A673 (cell line): ENCODE measurements at regions not wholly inside any gene's neighbourhood (a gene's known extent, or its start where the extent isn't known, plus 50 kb on each side); places are given as distances from the start of the nearest gene placed in this dataset.

Experiments
- BruUV-seq: library from RNA; stranded (reverse); fragments of 400-500 nt; replicated peaks from 2 replicates; lab custom pipeline; 2021; lab: Mats Ljungman, UMichigan
- CTCF ChIA-PET: fragments of 300-600 bp; sonication (Branson Sonifier 250); formaldehyde crosslinking; loops from one replicate; lab custom pipeline; 2022; ENCODE audit warnings: antibody characterized with exemption; lab: Charles Lee
- POLR2A ChIA-PET: fragments of 300-600 bp; sonication (Branson Sonifier 250); formaldehyde crosslinking; loops from one replicate; lab custom pipeline; 2022; ENCODE audit warnings: antibody characterized with exemption; ENCODE audit not compliant: low non-redundant PET; lab: Charles Lee
- DNase-seq: peaks from one replicate; pipeline ENCODE4 v3.0.0-alpha.2; 2015; ENCODE audit warnings: low spot score
- H3K27ac ChIP-seq: fragments of 200-600 bp; sonication (generic); 2 replicates; pipeline ENCODE4 v1.5.1; 2016; ENCODE audit warnings: mixed run types, low read depth, mild to moderate bottlenecking, mixed read lengths, antibody characterized with exemption, low read length; ENCODE audit not compliant: poor library complexity, severe bottlenecking
- H3K27me3 ChIP-seq: fragments of 200-600 bp; sonication (generic); replicated peaks from 2 replicates; pipeline ENCODE4 v1.6.1; 2017; ENCODE audit warnings: mixed run types, low read depth, mild to moderate bottlenecking, mixed read lengths, antibody characterized with exemption, low read length; ENCODE audit not compliant: insufficient read depth, poor library complexity
- H3K36me3 ChIP-seq: fragments of 200-600 bp; sonication (generic); 2 replicates; pipeline ENCODE4 v1.6.1; 2016; ENCODE audit warnings: mixed run types, mild to moderate bottlenecking, mixed read lengths, antibody characterized with exemption, low read length; ENCODE audit not compliant: insufficient read depth, poor library complexity, severe bottlenecking
- H3K4me1 ChIP-seq: fragments of 200-600 bp; sonication (generic); 2 replicates; pipeline ENCODE4 v1.6.1; 2017; ENCODE audit warnings: mixed run types, mild to moderate bottlenecking, mixed read lengths, antibody characterized with exemption, low read length; ENCODE audit not compliant: insufficient read depth, poor library complexity, severe bottlenecking
- H3K4me3 ChIP-seq: fragments of 200-600 bp; sonication (generic); 2 replicates; pipeline ENCODE4 v1.5.1; 2016; ENCODE audit warnings: low read depth, mixed run types, mild to moderate bottlenecking, mixed read lengths, low read length; ENCODE audit not compliant: poor library complexity, severe bottlenecking
- H3K9me3 ChIP-seq: fragments of 200-600 bp; sonication (generic); 2 replicates; pipeline ENCODE4 v1.6.1; 2016; ENCODE audit warnings: mixed run types, low read depth, mild to moderate bottlenecking, mixed read lengths, antibody characterized with exemption, low read length; ENCODE audit not compliant: poor library complexity, severe bottlenecking
- EZH2 ChIP-seq: fragments of 200-600 bp; sonication (generic); IDR thresholded peaks from 2 replicates; pipeline ENCODE4 v1.6.1; 2017; ENCODE audit warnings: borderline replicate concordance, low read depth, mild to moderate bottlenecking, mixed read lengths, antibody characterized with exemption, low read length; ENCODE audit not compliant: poor library complexity, severe bottlenecking
- intact Hi-C: fragments of 100-400 bp; cut with micrococcal nuclease; formaldehyde crosslinking; loops from one replicate; pipeline ENCODE4 v1.10.0; 2022; ENCODE audit not compliant: unreplicated experiment
- TF ChIP-seq, protein P1 (sequence below): fragments of 300-800, 200-600 bp; sonication (generic); conservative IDR thresholded peaks from 2 replicates; pipeline ENCODE4 v1.5.1; 2017; ENCODE audit warnings: low read depth, mild to moderate bottlenecking, antibody characterized with exemption, low read length, moderate library complexity, mixed read lengths

DNA sequence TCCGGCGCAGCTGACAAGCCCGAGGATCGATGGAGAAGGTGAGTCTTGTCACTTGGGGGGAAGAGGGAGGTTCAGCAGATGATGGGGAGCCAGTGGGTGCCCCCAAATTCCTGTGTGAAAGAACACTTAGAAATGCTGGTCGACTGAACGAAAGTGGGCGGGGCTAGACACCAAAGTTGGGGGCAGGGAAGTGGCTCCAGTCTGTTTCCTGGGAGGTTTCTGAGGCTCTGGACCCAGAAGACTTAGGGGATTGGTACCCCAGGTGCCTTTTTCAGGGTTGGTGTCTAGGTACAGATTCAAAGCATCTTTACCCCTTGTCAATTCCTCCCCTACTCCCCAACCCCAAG, 278.6 kb downstream of the ZSWIM6 start:
- H3K36me3 ChIP-seq: no peaks in the 10 kb centered on the region
- H3K27ac ChIP-seq: no peak overlapping the region
- H3K9me3 ChIP-seq: no peaks in the 10 kb centered on the region
- DNase-seq: no peak
- no peaks in the 10 kb centered on the region for H3K27me3 ChIP-seq
- ChIA-PET CTCF (no interaction called here), POLR2A (interaction anchor here (0.7 kb wide), 1 partner anchor 9 kb away, joined by 5 read pairs; no protein-coding TSS in a partner anchor)
- no peaks in the 10 kb centered on the region for H3K4me1 ChIP-seq
- TF ChIP-seq, protein P1, sequence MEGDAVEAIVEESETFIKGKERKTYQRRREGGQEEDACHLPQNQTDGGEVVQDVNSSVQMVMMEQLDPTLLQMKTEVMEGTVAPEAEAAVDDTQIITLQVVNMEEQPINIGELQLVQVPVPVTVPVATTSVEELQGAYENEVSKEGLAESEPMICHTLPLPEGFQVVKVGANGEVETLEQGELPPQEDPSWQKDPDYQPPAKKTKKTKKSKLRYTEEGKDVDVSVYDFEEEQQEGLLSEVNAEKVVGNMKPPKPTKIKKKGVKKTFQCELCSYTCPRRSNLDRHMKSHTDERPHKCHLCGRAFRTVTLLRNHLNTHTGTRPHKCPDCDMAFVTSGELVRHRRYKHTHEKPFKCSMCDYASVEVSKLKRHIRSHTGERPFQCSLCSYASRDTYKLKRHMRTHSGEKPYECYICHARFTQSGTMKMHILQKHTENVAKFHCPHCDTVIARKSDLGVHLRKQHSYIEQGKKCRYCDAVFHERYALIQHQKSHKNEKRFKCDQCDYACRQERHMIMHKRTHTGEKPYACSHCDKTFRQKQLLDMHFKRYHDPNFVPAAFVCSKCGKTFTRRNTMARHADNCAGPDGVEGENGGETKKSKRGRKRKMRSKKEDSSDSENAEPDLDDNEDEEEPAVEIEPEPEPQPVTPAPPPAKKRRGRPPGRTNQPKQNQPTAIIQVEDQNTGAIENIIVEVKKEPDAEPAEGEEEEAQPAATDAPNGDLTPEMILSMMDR: no peak
- TF ChIP-seq EZH2: no peak
- intact Hi-C loops: no loop called here
- no TSS peak for BruUV-seq
- no peak overlapping the region for H3K4me3 ChIP-seq

DNA sequence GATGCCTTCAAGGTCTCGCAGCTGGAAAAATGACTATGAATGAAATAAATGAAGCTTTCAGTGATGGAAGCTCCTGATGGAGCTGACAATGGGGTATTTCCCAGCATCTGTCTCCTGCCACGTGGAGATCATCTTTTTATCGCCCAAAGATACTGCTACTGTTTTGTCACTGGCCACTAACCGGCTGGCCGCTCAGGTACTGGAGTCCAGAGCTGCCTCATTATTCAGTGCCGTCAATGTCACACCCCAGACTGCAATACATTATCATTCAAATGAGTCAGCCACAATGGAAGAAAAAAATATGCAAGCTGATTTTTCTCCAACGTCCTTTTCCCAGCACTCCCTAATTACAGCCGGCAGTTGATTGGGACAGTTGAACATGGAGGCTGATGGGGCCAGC, 280.4 kb downstream of the ZSWIM6 start:
- Histone ChIP-seq H3K27me3 (no peaks in the 10 kb centered on the region), H3K4me1 (no peaks in the 10 kb centered on the region), H3K27ac (no peak overlapping the region), H3K4me3 (no peak overlapping the region), H3K36me3 (no peaks in the 10 kb centered on the region), H3K9me3 (no peaks in the 10 kb centered on the region)
- intact Hi-C loops: no loop called here
- ChIA-PET CTCF (no interaction called here), POLR2A (interaction anchor here (0.9 kb wide), 1 partner anchor 115 kb away, joined by 3 read pairs; no protein-coding TSS in a partner anchor)
- DNase-seq: no peak
- no TSS peak for BruUV-seq
- TF ChIP-seq EZH2: no peak
- TF ChIP-seq, protein P1: no peak

DNA sequence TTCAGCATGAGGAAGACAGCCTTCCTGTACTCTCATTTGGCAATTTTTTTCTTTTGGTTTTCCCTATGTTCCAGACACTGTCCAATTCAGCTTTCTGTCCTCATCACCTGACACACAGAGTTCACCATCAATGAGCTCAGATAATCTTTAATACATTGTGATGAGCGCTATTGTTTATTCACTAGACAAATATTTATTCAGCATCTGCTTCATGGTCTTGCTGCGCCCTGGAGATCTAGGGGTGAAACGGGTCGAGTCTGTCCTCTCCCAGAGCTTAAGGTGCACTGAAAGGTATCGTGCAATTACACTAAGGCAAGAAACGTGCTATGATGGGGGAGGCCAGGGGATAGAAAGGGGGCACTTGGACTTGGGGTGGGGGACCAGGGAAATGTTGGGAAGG, 281.6 kb downstream of the ZSWIM6 start:
- no peak for DNase-seq
- TF ChIP-seq, protein P1: no peak
- no peak for TF ChIP-seq EZH2
- H3K27ac ChIP-seq: no peak overlapping the region
- CTCF ChIA-PET: no interaction called here
- H3K4me1 ChIP-seq: no peaks in the 10 kb centered on the region
- intact Hi-C loops: no loop called here
- H3K4me3 ChIP-seq: no peak overlapping the region
- no peaks in the 10 kb centered on the region for H3K27me3 ChIP-seq
- BruUV-seq: no TSS peak
- H3K9me3 ChIP-seq: no peaks in the 10 kb centered on the region
- POLR2A ChIA-PET: no interaction called here
- H3K36me3 ChIP-seq: no peaks in the 10 kb centered on the region
